ENCODE measurements at regions not wholly inside any gene's neighbourhood (a gene's known extent, or its start where the extent isn't known, plus 50 kb on each side); places are given as distances from the start of the nearest gene placed in this dataset.

GRCh38 chr1:187310038-187310631, 481.4 kb downstream of the PLA2G4A start:
- TF ChIP-seq POLR2AphosphoS5 (IDR thresholded peaks at IDR 0.05; ENCODE audit: borderline replicate concordance, low read depth, low read length) = no peak
- H3K4me3 ChIP-seq = no peak overlapping the region
- H3K9me3 ChIP-seq (ENCODE audit: low read depth, low read length) = no peaks in the 10 kb centered on the region
- H3K27ac ChIP-seq = no peak overlapping the region
- DNase-seq (ENCODE audit: low read depth, low spot score) = no peak
- H3K36me3 ChIP-seq (ENCODE audit: insufficient read depth, low read length) = no peaks in the 10 kb centered on the region
- no peak overlapping the region for H3K9ac ChIP-seq (ENCODE audit: insufficient read length)

GRCh38 chr1:187313115-187313514, 484.4 kb downstream of the PLA2G4A start:
- DNase-seq (ENCODE audit: low read depth, low spot score) = no peak
- Histone ChIP-seq H3K9me3 (ENCODE audit: low read depth, low read length) (no peaks in the 10 kb centered on the region; the same call in 1 of the 2 replicates), H3K4me3 (no peak overlapping the region), H3K27ac (no peak overlapping the region), H3K9ac (ENCODE audit: insufficient read length) (no peak overlapping the region), H3K36me3 (ENCODE audit: insufficient read depth, low read length) (no peaks in the 10 kb centered on the region)
- TF ChIP-seq POLR2AphosphoS5 (IDR thresholded peaks at IDR 0.05; ENCODE audit: borderline replicate concordance, low read depth, low read length) (no peak), FOXP2 (optimal IDR thresholded peaks at IDR 0.05; ENCODE audit: control extremely low read depth, extremely low read length, insufficient read depth) (no peak), EZH2 (IDR thresholded peaks at IDR 0.05) (no peak)

DNA sequence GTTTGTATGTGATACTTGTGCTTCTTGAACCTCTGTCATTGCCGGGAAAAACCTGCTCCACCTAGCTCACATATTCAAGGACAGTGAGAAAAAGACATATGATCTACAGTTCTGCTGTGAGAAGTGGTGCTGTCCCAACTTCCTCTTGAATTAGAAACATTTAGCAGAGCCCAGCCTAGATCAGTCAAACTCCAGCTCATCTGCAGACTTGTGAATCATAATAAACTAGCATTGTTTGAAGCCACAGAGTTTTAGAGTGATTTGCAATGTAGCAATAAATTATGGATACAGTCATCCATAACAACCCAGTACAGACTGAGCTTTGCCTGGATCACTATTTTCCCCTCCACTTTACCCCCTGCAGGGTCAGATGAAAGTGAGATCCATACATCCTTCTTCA, 497.8 kb downstream of the PLA2G4A start:
- Histone ChIP-seq H3K36me3 (ENCODE audit: insufficient read depth, low read length) (no peaks in the 10 kb centered on the region), H3K9me3 (ENCODE audit: low read depth, low read length) (no peaks in the 10 kb centered on the region), H3K27ac (no peak overlapping the region), H3K4me3 (no peak overlapping the region), H3K9ac (ENCODE audit: insufficient read length) (no peak overlapping the region)
- TF ChIP-seq FOXP2 (optimal IDR thresholded peaks at IDR 0.05; ENCODE audit: control extremely low read depth, extremely low read length, insufficient read depth) (no peak), POLR2AphosphoS5 (IDR thresholded peaks at IDR 0.05; ENCODE audit: borderline replicate concordance, low read depth, low read length) (no peak), EZH2 (IDR thresholded peaks at IDR 0.05) (no peak)
- no peak for DNase-seq (ENCODE audit: low read depth, low spot score)

DNA sequence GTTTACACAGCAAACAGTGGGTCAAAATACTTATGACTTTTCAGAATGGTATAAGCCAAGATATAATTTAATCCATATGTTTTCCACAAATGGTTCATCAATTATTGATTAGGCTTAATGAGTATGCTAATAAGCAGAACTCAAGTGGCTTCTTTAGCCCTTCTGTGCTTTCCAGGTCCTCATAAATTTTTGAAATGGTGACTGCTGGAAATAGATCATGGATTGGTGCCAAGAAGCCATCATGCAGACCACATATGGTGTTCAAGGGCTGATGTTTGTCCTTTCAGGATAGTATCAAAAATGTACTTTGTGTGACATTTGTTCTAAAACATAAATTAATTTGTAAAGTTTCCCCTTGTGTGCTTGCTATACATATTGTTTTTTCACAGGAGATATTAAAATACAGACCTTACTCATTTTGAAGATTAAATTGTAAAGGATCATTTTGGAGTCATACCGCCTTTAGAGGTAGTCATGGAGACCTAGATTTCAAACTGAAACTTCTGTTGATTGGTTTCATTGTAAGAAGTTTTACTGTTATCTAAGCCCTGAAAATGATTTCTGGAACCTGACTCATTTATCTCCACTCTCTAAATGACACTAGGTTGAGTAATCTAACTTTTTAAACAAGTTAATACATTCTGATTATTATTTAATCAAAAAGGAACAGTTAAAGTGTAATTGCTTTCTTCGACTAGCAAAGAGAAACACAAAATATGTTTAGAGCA, 507.9 kb downstream of the PLA2G4A start:
- no peak for DNase-seq (ENCODE audit: low read depth, low spot score)
- Histone ChIP-seq H3K9me3 (ENCODE audit: low read depth, low read length) (no peaks in the 10 kb centered on the region), H3K4me3 (no peak overlapping the region), H3K27ac (no peak overlapping the region), H3K36me3 (ENCODE audit: insufficient read depth, low read length) (no peaks in the 10 kb centered on the region), H3K9ac (ENCODE audit: insufficient read length) (no peak overlapping the region)
- TF ChIP-seq EZH2 (IDR thresholded peaks at IDR 0.05) (no peak), POLR2AphosphoS5 (IDR thresholded peaks at IDR 0.05; ENCODE audit: borderline replicate concordance, low read depth, low read length) (no peak), FOXP2 (optimal IDR thresholded peaks at IDR 0.05; ENCODE audit: control extremely low read depth, extremely low read length, insufficient read depth) (no peak)

- no peak for TF ChIP-seq POLR2AphosphoS5 (IDR thresholded peaks at IDR 0.05; ENCODE audit: borderline replicate concordance, low read depth, low read length)
- no peak for TF ChIP-seq FOXP2 (optimal IDR thresholded peaks at IDR 0.05; ENCODE audit: control extremely low read depth, extremely low read length, insufficient read depth)
- TF ChIP-seq EZH2 (IDR thresholded peaks at IDR 0.05) = no peak
- Histone ChIP-seq H3K9ac (ENCODE audit: insufficient read length) (no peak overlapping the region), H3K4me3 (no peak overlapping the region), H3K9me3 (ENCODE audit: low read depth, low read length) (no peaks in the 10 kb centered on the region), H3K27ac (no peak overlapping the region), H3K36me3 (ENCODE audit: insufficient read depth, low read length) (no peaks in the 10 kb centered on the region)
- no peak for DNase-seq (ENCODE audit: low read depth, low spot score)
Observed at GRCh38 chr1:187338762-187339412, 510.1 kb downstream of the PLA2G4A start.

DNA sequence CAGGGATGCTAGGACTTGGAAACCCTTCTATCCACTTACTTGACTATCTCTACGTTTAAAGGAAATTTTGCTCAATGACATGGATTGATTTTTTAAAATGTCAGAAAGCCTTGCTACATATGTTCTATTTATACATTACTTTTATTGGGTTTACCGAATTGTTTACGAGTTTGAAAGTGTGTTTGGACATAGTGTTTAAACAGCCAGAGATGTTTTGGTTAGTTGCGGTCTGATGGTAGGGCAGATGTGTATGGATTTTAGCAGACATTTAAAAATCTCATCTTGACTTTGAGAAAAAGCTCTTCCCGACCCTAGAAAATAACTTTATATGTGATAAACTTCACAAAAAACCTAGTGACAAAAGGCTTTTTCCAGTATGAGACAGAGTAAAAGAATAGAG, 513.7 kb downstream of the PLA2G4A start:
- no peak for DNase-seq (ENCODE audit: low read depth, low spot score)
- Histone ChIP-seq H3K4me3 (no peak overlapping the region), H3K9me3 (ENCODE audit: low read depth, low read length) (no peaks in the 10 kb centered on the region), H3K9ac (ENCODE audit: insufficient read length) (no peak overlapping the region), H3K36me3 (ENCODE audit: insufficient read depth, low read length) (no peaks in the 10 kb centered on the region), H3K27ac (no peak overlapping the region)
- no peak for TF ChIP-seq POLR2AphosphoS5 (IDR thresholded peaks at IDR 0.05; ENCODE audit: borderline replicate concordance, low read depth, low read length)
- TF ChIP-seq FOXP2 (optimal IDR thresholded peaks at IDR 0.05; ENCODE audit: control extremely low read depth, extremely low read length, insufficient read depth) = no peak
- no peak for TF ChIP-seq EZH2 (IDR thresholded peaks at IDR 0.05)

DNA sequence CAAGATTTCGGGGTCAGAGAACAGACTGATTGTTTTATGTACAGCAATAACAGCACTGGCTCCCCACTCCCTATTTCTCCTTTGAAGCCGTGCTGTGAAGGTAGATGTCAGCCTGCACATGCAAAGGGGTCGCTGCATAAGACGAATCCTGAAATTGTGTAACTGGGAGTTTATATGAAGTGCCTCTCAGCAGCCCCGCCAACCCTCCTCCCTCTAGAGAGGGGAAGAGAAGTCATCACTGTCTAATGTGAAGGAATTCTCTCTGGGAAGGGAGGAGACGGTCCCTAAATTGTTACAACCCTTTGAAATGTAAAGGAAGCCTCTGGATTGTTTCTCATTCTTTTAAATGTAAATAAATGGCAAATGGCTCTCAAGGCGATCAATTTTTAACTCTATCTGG, 545.3 kb downstream of the PLA2G4A start:
- Histone ChIP-seq H3K36me3 (ENCODE audit: insufficient read depth, low read length) (no peaks in the 10 kb centered on the region), H3K27ac (no peak overlapping the region), H3K4me3 (no peak overlapping the region), H3K9me3 (ENCODE audit: low read depth, low read length) (no peaks in the 10 kb centered on the region), H3K9ac (ENCODE audit: insufficient read length) (no peak overlapping the region)
- DNase-seq (ENCODE audit: low read depth, low spot score) = no peak
- TF ChIP-seq FOXP2 (optimal IDR thresholded peaks at IDR 0.05; ENCODE audit: control extremely low read depth, extremely low read length, insufficient read depth) (no peak), EZH2 (IDR thresholded peaks at IDR 0.05) (no peak), POLR2AphosphoS5 (IDR thresholded peaks at IDR 0.05; ENCODE audit: borderline replicate concordance, low read depth, low read length) (no peak)

DNA sequence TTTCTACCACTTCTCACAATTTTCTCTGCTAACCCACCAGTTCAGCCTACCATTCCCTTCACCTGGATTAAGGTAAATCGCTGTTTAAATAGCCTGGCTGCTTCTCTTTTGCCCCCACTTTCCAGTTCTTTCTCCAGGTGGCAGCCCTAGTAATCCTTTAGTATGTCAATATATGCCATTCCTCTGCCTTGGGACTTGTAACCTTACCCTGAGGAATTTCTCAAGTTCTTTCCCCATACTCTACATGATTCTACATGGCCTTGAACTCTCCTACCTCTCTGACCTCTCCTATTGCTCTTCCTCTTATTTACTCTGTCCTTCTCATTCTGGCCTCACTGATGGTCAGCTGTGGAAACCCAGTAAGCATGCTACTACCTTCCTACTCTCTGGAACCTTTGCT, 546.0 kb downstream of the PLA2G4A start:
- H3K27ac ChIP-seq = no peak overlapping the region
- DNase-seq (ENCODE audit: low read depth, low spot score) = no peak
- H3K9ac ChIP-seq (ENCODE audit: insufficient read length) = no peak overlapping the region
- H3K4me3 ChIP-seq = no peak overlapping the region
- no peak for TF ChIP-seq POLR2AphosphoS5 (IDR thresholded peaks at IDR 0.05; ENCODE audit: borderline replicate concordance, low read depth, low read length)
- no peak for TF ChIP-seq EZH2 (IDR thresholded peaks at IDR 0.05)
- TF ChIP-seq FOXP2 (optimal IDR thresholded peaks at IDR 0.05; ENCODE audit: control extremely low read depth, extremely low read length, insufficient read depth) = no peak
- no peaks in the 10 kb centered on the region for H3K36me3 ChIP-seq (ENCODE audit: insufficient read depth, low read length)
- H3K9me3 ChIP-seq (ENCODE audit: low read depth, low read length) = no peaks in the 10 kb centered on the region

All from SK-N-MC (cell line).